ENCODE measurements at regions not wholly inside any gene's neighbourhood (a gene's known extent, or its start where the extent isn't known, plus 50 kb on each side); places are given as distances from the start of the nearest gene placed in this dataset.
"Not testable (repeated sequence)": the region's sequence is repeated elsewhere in the genome, so short reads cannot be mapped to it uniquely, and the experiment has no call there.

- DNase-seq = peak in 1 of 2 donors; percentile 62
These were observed 65.2 kb downstream of the CCDC195 start for GRCh38 chr2:224650815-224651439.

- not testable (repeated sequence) for DNase-seq
These were observed 62.5 kb upstream of the CUL3 start for GRCh38 chr2:224647684-224648083.

GRCh38 chr2:224646242-224646846 is 61.2 kb upstream of the CUL3 start:
- DNase-seq = peak; percentile 15 to 31

- DNase-seq = no peak
These were observed 60.6 kb upstream of the CUL3 start for GRCh38 chr2:224645722-224646121.

- no peak for DNase-seq
These were observed 55.5 kb upstream of the CUL3 start for GRCh38 chr2:224640679-224641078.

- DNase-seq = peak; percentile 10 to 32
These were observed 53.2 kb upstream of the CUL3 start for GRCh38 chr2:224638301-224638823.
